ENCODE measurements at regions not wholly inside any gene's neighbourhood (a gene's known extent, or its start where the extent isn't known, plus 50 kb on each side); places are given as distances from the start of the nearest gene placed in this dataset.

GRCh38 chr5:105762728-105763127 is 1908.0 kb downstream of the EFNA5 start:
- TF ChIP-seq, protein P1, sequence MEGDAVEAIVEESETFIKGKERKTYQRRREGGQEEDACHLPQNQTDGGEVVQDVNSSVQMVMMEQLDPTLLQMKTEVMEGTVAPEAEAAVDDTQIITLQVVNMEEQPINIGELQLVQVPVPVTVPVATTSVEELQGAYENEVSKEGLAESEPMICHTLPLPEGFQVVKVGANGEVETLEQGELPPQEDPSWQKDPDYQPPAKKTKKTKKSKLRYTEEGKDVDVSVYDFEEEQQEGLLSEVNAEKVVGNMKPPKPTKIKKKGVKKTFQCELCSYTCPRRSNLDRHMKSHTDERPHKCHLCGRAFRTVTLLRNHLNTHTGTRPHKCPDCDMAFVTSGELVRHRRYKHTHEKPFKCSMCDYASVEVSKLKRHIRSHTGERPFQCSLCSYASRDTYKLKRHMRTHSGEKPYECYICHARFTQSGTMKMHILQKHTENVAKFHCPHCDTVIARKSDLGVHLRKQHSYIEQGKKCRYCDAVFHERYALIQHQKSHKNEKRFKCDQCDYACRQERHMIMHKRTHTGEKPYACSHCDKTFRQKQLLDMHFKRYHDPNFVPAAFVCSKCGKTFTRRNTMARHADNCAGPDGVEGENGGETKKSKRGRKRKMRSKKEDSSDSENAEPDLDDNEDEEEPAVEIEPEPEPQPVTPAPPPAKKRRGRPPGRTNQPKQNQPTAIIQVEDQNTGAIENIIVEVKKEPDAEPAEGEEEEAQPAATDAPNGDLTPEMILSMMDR (IDR thresholded peaks at IDR 0.05; ENCODE audit: insufficient read depth, low read length, missing control alignments) = no peak
- ChIA-PET CTCF (no interaction called here), POLR2A (no interaction called here)
- no peak overlapping the region for H3K4me3 ChIP-seq (ENCODE audit: low read depth, low read length)
- DNase-seq (ENCODE audit: low read depth, low spot score) = no peak

DNA sequence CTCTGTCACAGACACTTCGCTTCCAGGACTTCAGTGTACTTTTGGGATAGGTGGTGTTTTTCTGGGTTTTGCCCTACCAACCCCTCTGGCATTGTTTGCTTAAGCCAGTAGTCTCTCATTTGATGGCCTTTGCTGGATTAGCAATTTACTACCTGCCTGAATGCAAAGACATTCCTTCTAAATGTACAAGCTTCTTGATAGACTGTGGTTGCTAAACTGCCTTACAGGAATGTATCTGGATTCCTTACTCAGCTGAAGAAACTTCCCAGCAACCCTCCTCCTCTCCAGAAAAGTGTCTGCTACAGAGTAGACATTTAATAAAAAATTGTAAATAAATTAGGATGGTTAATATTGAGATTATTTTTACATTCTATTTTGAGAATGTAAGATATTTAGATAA is 1916.7 kb downstream of the EFNA5 start:
- H3K4me3 ChIP-seq (ENCODE audit: low read depth, low read length) = no peak overlapping the region
- CTCF ChIA-PET = no interaction called here
- POLR2A ChIA-PET = no interaction called here
- TF ChIP-seq, protein P1 (IDR thresholded peaks at IDR 0.05; ENCODE audit: insufficient read depth, low read length, missing control alignments) = no peak
- no peak for DNase-seq (ENCODE audit: low read depth, low spot score)

DNA sequence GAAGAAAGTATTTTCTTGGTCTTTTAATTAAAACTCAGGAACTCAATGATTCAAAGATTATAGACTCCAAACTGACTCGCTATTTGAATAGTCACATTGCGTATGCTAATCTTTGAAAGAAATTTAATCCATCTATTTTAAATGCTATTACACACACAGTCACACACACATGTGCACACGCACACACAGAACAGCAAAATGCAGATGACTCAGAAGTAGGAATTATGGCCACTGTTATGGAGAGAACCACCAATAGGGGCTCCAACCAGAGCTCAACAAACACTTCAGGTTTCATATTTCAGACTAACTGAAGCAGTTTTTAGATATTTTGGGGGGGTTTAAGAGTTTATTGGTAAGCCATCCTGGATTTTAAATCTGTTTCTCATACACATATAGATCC is 1917.9 kb downstream of the EFNA5 start:
- CTCF ChIA-PET = no interaction called here

DNA sequence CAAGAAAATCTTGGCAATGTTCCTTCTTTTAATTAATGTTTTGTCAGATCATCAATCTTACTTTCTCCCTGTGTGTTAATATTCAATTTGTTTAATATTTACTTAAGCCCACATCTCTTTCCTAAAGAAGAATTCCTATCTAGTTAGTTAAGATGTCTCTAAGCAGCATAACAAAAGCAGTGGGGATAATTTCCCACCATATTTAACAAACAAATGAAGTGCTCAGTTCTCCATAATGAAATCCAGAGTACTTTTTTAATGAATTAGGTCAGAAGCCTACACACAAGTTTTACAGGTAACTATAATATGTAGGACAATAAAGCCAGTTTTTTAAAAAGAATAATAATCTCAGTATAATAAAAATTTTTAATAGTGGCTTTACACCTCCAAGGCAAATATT is 1918.8 kb downstream of the EFNA5 start:
- ChIA-PET POLR2A (no interaction called here), CTCF (no interaction called here)
- TF ChIP-seq, protein P1 (IDR thresholded peaks at IDR 0.05; ENCODE audit: insufficient read depth, low read length, missing control alignments) = no peak
- no peak for DNase-seq (ENCODE audit: low read depth, low spot score)
- H3K4me3 ChIP-seq (ENCODE audit: low read depth, low read length) = no peak overlapping the region

More for the DNA sequence above, 1917.9 kb downstream of the EFNA5 start:
- POLR2A ChIA-PET = no interaction called here
- TF ChIP-seq, protein P1 (IDR thresholded peaks at IDR 0.05; ENCODE audit: insufficient read depth, low read length, missing control alignments) = no peak
- H3K4me3 ChIP-seq (ENCODE audit: low read depth, low read length) = no peak overlapping the region
- no peak for DNase-seq (ENCODE audit: low read depth, low spot score)

- H3K4me3 ChIP-seq (ENCODE audit: low read depth, low read length) = no peak overlapping the region
- ChIA-PET CTCF (no interaction called here), POLR2A (no interaction called here)
- no peak for DNase-seq (ENCODE audit: low read depth, low spot score)
- TF ChIP-seq, protein P1 (IDR thresholded peaks at IDR 0.05; ENCODE audit: insufficient read depth, low read length, missing control alignments) = no peak
These were observed 1925.6 kb downstream of the EFNA5 start for GRCh38 chr5:105745111-105745510.

DNA sequence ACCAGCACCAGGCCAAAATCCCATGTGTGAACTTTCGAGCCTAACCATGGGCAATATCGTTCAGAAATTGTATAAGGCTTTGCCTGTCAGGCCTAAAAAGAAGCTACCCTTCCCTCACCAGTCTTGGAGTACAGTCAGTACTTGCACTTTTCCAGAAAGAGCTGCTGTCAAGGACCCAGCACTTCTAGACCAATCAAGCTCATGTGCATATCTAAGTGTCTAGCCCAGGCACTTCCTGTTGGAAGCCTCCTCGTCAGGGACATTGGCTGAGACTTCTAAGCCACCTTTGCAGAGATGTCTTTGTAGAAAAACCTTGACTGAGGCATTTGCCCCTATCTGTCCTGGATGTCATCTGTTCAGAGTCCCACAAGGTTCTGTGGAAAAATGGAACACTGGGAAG is 1930.5 kb downstream of the EFNA5 start:
- POLR2A ChIA-PET = no interaction called here
- CTCF ChIA-PET = no interaction called here
- no peak overlapping the region for H3K4me3 ChIP-seq (ENCODE audit: low read depth, low read length)
- no peak for DNase-seq (ENCODE audit: low read depth, low spot score)
- TF ChIP-seq, protein P1 (IDR thresholded peaks at IDR 0.05; ENCODE audit: insufficient read depth, low read length, missing control alignments) = no peak
